H9 (cell line): ENCODE measurements at regions not wholly inside any gene's neighbourhood (a gene's known extent, or its start where the extent isn't known, plus 50 kb on each side); places are given as distances from the start of the nearest gene placed in this dataset.

Experiments used
- DNase-seq: peaks from one replicate; pipeline ENCODE4 v3.0.0-alpha.2; 2017
- H2AFZ ChIP-seq: one replicate; pipeline ENCODE4 v1.6.1; 2013; ENCODE audit warnings: mild to moderate bottlenecking, low read length, control low read depth, moderate library complexity
- H2AK5ac ChIP-seq: 2 replicates; pipeline ENCODE4 v1.6.1; 2013; ENCODE audit warnings: low read length, control low read depth, mixed read lengths; ENCODE audit not compliant: insufficient read length
- H2BK120ac ChIP-seq: one replicate; pipeline ENCODE4 v1.6.1; 2013; ENCODE audit warnings: low read depth, mild to moderate bottlenecking, low read length, control low read depth, inconsistent platforms; ENCODE audit not compliant: poor library complexity, severe bottlenecking
- H2BK12ac ChIP-seq: 2 replicates; pipeline ENCODE4 v1.6.1; 2013; ENCODE audit warnings: low read length, control low read depth, mixed read lengths, low read depth; ENCODE audit not compliant: insufficient read length
- H2BK15ac ChIP-seq: 2 replicates; pipeline ENCODE4 v1.6.1; 2013; ENCODE audit warnings: low read depth, low read length, control low read depth
- H2BK20ac ChIP-seq: one replicate; pipeline ENCODE4 v1.6.1; 2013; ENCODE audit warnings: low read depth, mild to moderate bottlenecking, low read length, control low read depth, inconsistent platforms; ENCODE audit not compliant: poor library complexity, severe bottlenecking
- H2BK5ac ChIP-seq: 2 replicates; pipeline ENCODE4 v1.6.1; 2013; ENCODE audit warnings: low read length, control low read depth, mixed read lengths; ENCODE audit not compliant: insufficient read length
- H3K14ac ChIP-seq: 2 replicates; pipeline ENCODE4 v1.6.1; 2013; ENCODE audit warnings: low read length, control low read depth; ENCODE audit not compliant: insufficient read depth
- H3K18ac ChIP-seq: 2 replicates; pipeline ENCODE4 v1.6.1; 2013; ENCODE audit warnings: low read depth, mild to moderate bottlenecking, mixed read lengths, low read length, control low read depth; ENCODE audit not compliant: insufficient read length
- H3K23ac ChIP-seq: 2 replicates; pipeline ENCODE4 v1.6.1; 2013; ENCODE audit warnings: low read length, control low read depth, mixed read lengths, low read depth; ENCODE audit not compliant: insufficient read length
- H3K23me2 ChIP-seq: 2 replicates; pipeline ENCODE4 v1.6.1; 2013; ENCODE audit warnings: low read depth, mild to moderate bottlenecking, mixed read lengths, low read length, control low read depth; ENCODE audit not compliant: insufficient read length, poor library complexity, severe bottlenecking
- H3K27ac ChIP-seq: 2 replicates; pipeline ENCODE4 v1.5.1; 2013; ENCODE audit warnings: low read length, control low read depth, mixed read lengths, low read depth; ENCODE audit not compliant: insufficient read length
- H3K27me3 ChIP-seq: 2 replicates; pipeline ENCODE4 v1.6.1; 2013; ENCODE audit warnings: low read length, control low read depth, inconsistent platforms; ENCODE audit not compliant: insufficient read depth
- H3K4ac ChIP-seq: 2 replicates; pipeline ENCODE4 v1.6.1; 2013; ENCODE audit warnings: low read depth, mild to moderate bottlenecking, control low read depth, inconsistent platforms, low read length, moderate library complexity
- H3K4me1 ChIP-seq: 2 replicates; pipeline ENCODE4 v1.6.1; 2013; ENCODE audit warnings: low read length, control low read depth, inconsistent platforms; ENCODE audit not compliant: insufficient read depth
- H3K4me2 ChIP-seq: 2 replicates; pipeline ENCODE4 v1.6.1; 2013; ENCODE audit warnings: low read length, control low read depth, mixed read lengths; ENCODE audit not compliant: insufficient read length, insufficient read depth
- H3K56ac ChIP-seq: 2 replicates; pipeline ENCODE4 v1.6.1; 2013; ENCODE audit warnings: low read depth, mild to moderate bottlenecking, mixed read lengths, low read length, control low read depth; ENCODE audit not compliant: insufficient read length
- H3K79me1 ChIP-seq: 2 replicates; pipeline ENCODE4 v1.6.1; 2013; ENCODE audit warnings: low read depth, mild to moderate bottlenecking, moderate library complexity, low read length, control low read depth, inconsistent platforms; ENCODE audit not compliant: insufficient read depth, poor library complexity, severe bottlenecking
- H3K79me2 ChIP-seq: 2 replicates; pipeline ENCODE4 v1.6.1; 2013; ENCODE audit warnings: low read length, control low read depth, inconsistent platforms; ENCODE audit not compliant: insufficient read depth
- H3K9ac ChIP-seq: 2 replicates; pipeline ENCODE4 v1.6.1; 2013; ENCODE audit warnings: low read length, control low read depth, mixed read lengths; ENCODE audit not compliant: insufficient read length; ENCODE audit errors: extremely low read depth
- H3K9me3 ChIP-seq: one replicate; pipeline ENCODE4 v1.6.1; 2013; ENCODE audit warnings: low read depth, low read length, inconsistent platforms; ENCODE audit not compliant: control insufficient read depth
- H3T11ph ChIP-seq: one replicate; pipeline ENCODE4 v1.6.1; 2013; ENCODE audit warnings: mild to moderate bottlenecking, low read length, control low read depth, inconsistent platforms
- H4K20me1 ChIP-seq: one replicate; pipeline ENCODE4 v1.6.1; 2013; ENCODE audit not compliant: control insufficient read depth, insufficient read length, insufficient read depth
- H4K5ac ChIP-seq: 2 replicates; pipeline ENCODE4 v1.6.1; 2013; ENCODE audit warnings: low read depth, mild to moderate bottlenecking, mixed read lengths, low read length, control low read depth; ENCODE audit not compliant: insufficient read length
- H4K8ac ChIP-seq: replicated peaks from 2 replicates; pipeline ENCODE4 v1.6.1; 2013; ENCODE audit warnings: low read length, control low read depth, mixed read lengths, low read depth; ENCODE audit not compliant: insufficient read length
- H4K91ac ChIP-seq: 2 replicates; pipeline ENCODE4 v1.6.1; 2013; ENCODE audit warnings: low read depth, mild to moderate bottlenecking, moderate library complexity, mixed read lengths, low read length, control low read depth; ENCODE audit not compliant: insufficient read length
- H3K27ac Mint-ChIP-seq, 3 experiments: 2 replicates in 2 of 3; 3 replicates in 1 of 3; pipeline ENCODE4 v1.8.0; 2020 to 2021; ENCODE audit warnings: mixed read lengths in 3 of 3, mild to moderate bottlenecking in 1 of 3, moderate library complexity in 1 of 3
- H3K27me3 Mint-ChIP-seq: 2 replicates; pipeline ENCODE4 v1.8.0; 2021; ENCODE audit warnings: low read depth, mild to moderate bottlenecking, moderate library complexity, mixed read lengths
- H3K36me3 Mint-ChIP-seq, 3 experiments: 2 replicates in 2 of 3; 3 replicates in 1 of 3; pipeline ENCODE4 v1.8.0; 2020 to 2021; ENCODE audit warnings: low read depth in 3 of 3, mixed read lengths in 3 of 3; ENCODE audit not compliant: insufficient read depth in 1 of 3
- H3K4me1 Mint-ChIP-seq, 2 experiments: 2 replicates each; pipeline ENCODE4 v1.8.0; 2020; ENCODE audit warnings: mixed read lengths in 2 of 2
- H3K4me3 Mint-ChIP-seq, 2 experiments: 2 replicates in 1 of 2; 3 replicates in 1 of 2; pipeline ENCODE4 v1.8.0; 2020 to 2021; ENCODE audit warnings: mild to moderate bottlenecking in 2 of 2, mixed read lengths in 2 of 2, moderate library complexity in 1 of 2
- H3K9me3 Mint-ChIP-seq, 2 experiments: 2 replicates in 1 of 2; 3 replicates in 1 of 2; pipeline ENCODE4 v1.8.0; 2020; ENCODE audit warnings: mild to moderate bottlenecking in 2 of 2, mixed read lengths in 2 of 2, moderate library complexity in 1 of 2
- CTCF ChIP-seq: fragments of 200-600 bp; sonication (generic); conservative IDR thresholded peaks from 3 replicates; pipeline ENCODE4 v1.8.0; 2021; ENCODE audit warnings: antibody characterized with exemption, mild to moderate bottlenecking
- WGBS: extraction: QIAGEN DNeasy Blood & Tissue Kit; methylation state at CpG from one replicate; pipeline ENCODE4 v1.1.7; 2013; ENCODE audit warnings: missing lambda C conversion rate, low lambda C conversion rate, mixed read lengths; ENCODE audit not compliant: insufficient read length; ENCODE audit errors: extremely low coverage; 5-methylcytosine and 5-hydroxymethylcytosine counted together

- Histone ChIP-seq H3K56ac (no peak overlapping the region), H3K23ac (no peak overlapping the region), H3K27me3 (no peaks in the 10 kb centered on the region), H2BK15ac (no peak overlapping the region), H2AK5ac (no peak overlapping the region), H3K18ac (no peak overlapping the region), H3K9ac (no peak overlapping the region), H3T11ph (no peak overlapping the region), H2BK120ac (no peak overlapping the region), H3K79me2 (no peaks in the 10 kb centered on the region), H3K14ac (no peak overlapping the region), H3K27ac (no peak overlapping the region), H3K4me2 (no peak overlapping the region), H3K79me1 (no peaks in the 10 kb centered on the region), H4K91ac (no peak overlapping the region), H4K8ac (no peak overlapping the region), H2BK12ac (no peak overlapping the region), H2AFZ (no peak overlapping the region), H2BK20ac (no peak overlapping the region), H2BK5ac (no peak overlapping the region), H4K5ac (no peak overlapping the region), H3K4ac (no peak overlapping the region), H3K4me1 (no peaks in the 10 kb centered on the region; the same call in 1 of the 2 replicates), H3K23me2 (no peaks in the 10 kb centered on the region), H3K9me3 (no peaks in the 10 kb centered on the region), H4K20me1 (no peaks in the 10 kb centered on the region)
- H3K27me3 Mint-ChIP-seq: no peaks in the 10 kb centered on the region
- no peak for DNase-seq
- no peaks in the 10 kb centered on the region for H3K4me1 Mint-ChIP-seq
- no peak overlapping the region for H3K4me3 Mint-ChIP-seq
- no peak overlapping the region for H3K27ac Mint-ChIP-seq
- TF ChIP-seq CTCF: no peak
- H3K36me3 Mint-ChIP-seq: no peaks in the 10 kb centered on the region
- WGBS: no CpG with 5 or more reads among the region's 3 CpGs
- no peaks in the 10 kb centered on the region for H3K9me3 Mint-ChIP-seq
These were observed 121.1 kb upstream of the FN1 start for GRCh38 chr2:215556979-215557378.
